SHP77 (cell line): ENCODE measurements at regions not wholly inside any gene's neighbourhood (a gene's known extent, or its start where the extent isn't known, plus 50 kb on each side); places are given as distances from the start of the nearest gene placed in this dataset.
"Not testable (repeated sequence)": the region's sequence is repeated elsewhere in the genome, so short reads cannot be mapped to it uniquely, and the experiment has no call there.

ENCODE experiments used
- DNase-seq, 2 experiments: peaks; one replicate each; lab custom pipeline; 2025; lab: John Stamatoyannopoulos, UW

GRCh38 chr18:67455890-67456501 lies 60.5 kb downstream of the DSEL start:
- no peak for DNase-seq

- DNase-seq = no peak
These were observed 62.6 kb downstream of the DSEL start for GRCh38 chr18:67453901-67454300.

DNA sequence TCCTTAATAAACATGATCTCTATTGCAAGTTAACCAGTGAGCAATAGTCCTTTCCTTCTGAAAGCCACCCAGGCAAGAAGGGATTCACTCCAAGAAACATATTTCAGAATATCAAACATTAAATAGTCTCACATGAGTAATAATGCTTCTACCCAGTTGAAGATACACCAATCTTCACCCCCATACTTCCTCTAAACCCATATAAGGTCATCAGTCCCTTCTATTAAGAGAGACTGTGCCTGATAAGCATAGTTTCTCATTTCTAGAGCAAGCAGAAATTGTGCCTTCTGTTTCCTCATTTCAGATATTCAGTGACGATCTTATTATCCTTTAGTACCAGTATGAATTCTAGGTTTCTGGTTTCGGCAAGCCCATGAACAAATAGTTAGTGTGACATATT lies 64.6 kb downstream of the DSEL start:
- no peak for DNase-seq

GRCh38 chr18:67451101-67451500 lies 65.4 kb downstream of the DSEL start:
- not testable (repeated sequence) for DNase-seq

DNA sequence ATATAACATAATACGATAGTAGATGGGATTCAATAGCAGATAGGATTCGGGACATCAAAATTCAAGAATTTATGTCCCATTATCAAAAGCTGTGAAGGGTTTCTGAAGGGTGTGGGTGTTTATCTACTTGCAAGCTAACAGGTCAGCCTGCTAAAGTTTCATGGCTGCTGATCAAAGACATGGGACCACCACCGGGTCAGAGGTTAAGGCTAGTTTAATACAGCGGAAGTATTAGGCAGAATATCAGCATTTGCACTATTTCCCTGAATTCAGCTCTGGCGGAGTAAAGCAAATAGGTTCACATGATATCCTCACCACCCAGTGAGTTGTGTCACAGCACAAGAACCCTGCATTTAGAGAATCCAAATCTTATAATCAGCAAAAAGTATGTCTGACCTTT lies 82.5 kb downstream of the DSEL start:
- no peak for DNase-seq

- no peak for DNase-seq
These were observed 83.7 kb downstream of the DSEL start for GRCh38 chr18:67432806-67433205.

GRCh38 chr18:67428805-67429204 lies 87.7 kb downstream of the DSEL start:
- no peak for DNase-seq

GRCh38 chr18:67428158-67428557 lies 88.4 kb downstream of the DSEL start:
- no peak for DNase-seq

- DNase-seq = no peak
These were observed 90.0 kb downstream of the DSEL start for GRCh38 chr18:67426486-67426885.

DNA sequence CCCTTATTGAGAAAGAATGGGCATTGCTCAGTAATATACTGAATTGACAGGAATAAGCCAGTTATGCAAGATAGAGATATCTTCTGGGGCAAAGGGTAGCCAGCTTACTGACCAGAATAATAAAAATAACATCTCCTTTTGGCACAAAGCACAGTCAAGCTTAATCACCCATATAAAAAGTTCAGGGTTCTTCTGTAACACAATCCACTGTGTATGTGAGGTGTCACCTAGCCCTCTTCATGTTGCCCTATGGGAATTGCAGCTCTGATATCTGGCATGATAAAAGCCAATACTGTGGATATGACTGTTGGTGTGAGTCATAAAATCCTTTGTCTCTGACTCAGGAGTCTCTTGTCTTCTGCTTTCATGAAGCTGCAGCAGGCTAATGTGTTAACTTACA lies 90.8 kb downstream of the DSEL start:
- no peak for DNase-seq

DNA sequence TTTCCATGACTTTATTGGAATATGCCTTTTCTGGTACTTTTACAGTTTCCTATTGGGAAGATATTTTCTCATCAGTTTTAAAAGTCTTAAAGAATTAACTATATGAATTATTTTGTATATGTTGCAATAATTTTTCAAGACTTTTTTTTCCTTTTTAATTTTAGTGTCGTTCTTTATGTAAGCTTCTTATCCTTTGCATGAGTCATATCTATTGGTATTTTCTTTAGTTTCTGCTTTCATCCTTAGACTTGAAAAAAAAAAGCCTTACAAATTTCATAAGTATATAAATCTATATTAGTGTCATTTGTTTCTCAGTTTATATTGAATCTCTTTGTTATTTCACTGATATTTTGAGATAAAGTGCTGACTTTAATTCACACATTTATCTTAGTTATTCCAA lies 94.9 kb downstream of the DSEL start:
- no peak for DNase-seq

DNA sequence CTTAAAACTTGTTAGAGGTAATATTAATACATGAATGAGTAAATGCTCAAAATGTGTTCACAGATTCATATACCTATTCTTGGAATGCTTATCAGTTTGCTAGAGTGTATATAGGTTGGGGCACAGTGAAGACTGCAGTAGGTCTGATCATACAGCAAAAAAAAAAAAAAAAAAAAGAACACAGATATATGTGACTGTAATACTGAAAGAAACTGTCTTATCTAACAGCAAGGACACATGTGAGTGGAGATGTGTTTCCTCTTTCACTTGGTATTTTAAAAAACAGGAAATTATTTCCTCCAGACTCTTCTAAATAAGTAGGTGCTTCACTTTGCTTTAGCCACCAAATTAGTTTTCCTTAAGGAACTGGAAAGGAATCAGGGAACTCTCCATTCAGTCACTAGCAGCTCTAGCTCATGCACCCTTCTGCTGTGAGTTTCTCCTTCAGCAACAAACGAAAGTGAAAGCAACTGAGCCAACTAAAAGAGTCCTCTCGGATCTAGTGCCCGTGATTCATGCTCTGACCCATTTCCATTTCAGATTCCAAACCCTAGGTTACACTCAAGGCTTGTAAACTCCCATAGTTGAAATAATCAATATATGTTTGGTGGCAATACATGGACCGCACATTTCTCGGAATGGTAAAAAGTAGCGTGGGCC lies 98.5 kb downstream of the DSEL start:
- peak in 1 of 2 experiments; percentile 20 for DNase-seq

DNA sequence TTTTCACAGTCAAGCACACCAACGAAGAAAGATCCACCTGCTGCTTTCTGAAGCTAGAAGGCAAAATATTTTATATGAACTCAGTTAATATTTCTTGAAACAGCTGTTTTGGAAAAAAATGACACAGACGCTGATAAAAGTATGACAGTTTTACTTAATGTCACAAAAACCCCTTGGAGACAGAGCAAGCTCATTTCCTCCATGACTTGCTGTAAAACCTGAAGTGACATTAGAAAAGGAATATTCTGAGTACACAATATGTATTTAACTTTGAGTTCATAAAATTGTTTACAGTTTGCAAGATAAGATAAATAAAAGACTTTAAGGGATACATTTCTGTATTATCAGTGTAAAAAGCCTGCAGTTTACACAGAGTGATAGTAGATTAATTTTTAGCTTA lies 105.4 kb downstream of the DSEL start:
- DNase-seq = no peak

DNA sequence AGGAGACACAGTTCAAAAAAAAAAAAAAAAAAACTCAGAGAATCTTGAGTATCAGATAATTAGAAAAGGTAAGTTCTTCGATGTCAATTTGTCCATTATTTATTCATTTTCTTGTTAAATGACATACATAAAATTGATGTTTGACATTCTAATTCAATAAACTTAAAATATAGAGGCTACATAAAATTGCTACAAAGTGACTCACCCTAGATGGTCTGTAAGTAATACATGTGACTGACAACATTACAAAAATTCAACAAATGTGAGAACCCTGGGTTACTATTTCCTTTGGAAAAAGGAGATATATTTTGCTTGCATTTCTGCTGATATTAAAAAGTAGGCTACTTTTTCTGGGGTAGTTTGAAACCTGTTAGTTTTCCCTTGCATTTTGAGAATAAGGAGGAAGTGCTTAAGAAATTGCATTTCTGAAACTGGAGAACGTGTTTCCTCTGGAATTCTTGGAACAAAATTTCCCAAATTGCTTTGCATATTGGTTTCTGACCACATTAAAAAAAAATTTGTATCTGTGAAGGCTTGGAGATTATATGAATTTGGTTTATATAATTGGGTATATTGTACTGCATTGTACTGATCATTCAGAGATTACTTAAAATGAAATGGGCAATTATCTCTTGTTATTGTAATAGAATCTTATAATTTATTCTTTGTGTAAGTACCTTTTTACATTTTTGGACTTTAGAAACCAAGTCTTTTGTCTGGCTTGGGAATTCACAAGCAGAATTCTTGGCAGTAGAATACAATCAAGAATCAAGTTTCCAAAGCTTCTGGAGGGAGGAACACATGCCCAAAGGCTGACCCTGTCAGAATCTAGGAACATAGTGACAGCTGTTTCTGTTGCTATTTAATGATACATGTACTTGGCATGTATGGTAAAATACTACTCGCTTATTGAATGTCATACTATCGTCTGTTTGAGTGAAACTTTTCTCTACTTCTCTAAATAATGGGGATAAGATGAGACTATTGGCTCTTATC lies 106.1 kb downstream of the DSEL start:
- no peak for DNase-seq

DNA sequence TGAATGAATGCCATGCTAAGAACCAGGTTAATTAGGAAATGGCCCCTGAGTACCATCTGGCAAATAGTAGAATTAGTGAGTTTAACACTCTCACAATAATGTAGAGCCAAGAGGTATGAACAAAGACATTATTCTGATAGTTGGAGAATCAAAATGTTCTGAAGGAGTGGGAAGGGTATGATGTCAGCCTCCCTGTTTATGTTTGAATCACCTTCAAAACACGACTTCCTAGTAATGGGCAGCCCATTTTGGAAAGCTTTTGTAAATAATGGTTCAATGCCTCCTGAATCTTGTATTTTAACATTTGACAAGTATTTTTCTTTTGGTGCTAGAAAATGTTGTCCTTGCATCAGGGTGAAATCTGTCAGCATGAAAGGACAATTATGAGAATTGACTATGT lies 108.3 kb downstream of the DSEL start:
- no peak for DNase-seq

- DNase-seq = no peak
These were observed 109.8 kb downstream of the DSEL start for GRCh38 chr18:67406714-67407113.

GRCh38 chr18:67402543-67402942 lies 114.0 kb downstream of the DSEL start:
- DNase-seq = no peak

DNA sequence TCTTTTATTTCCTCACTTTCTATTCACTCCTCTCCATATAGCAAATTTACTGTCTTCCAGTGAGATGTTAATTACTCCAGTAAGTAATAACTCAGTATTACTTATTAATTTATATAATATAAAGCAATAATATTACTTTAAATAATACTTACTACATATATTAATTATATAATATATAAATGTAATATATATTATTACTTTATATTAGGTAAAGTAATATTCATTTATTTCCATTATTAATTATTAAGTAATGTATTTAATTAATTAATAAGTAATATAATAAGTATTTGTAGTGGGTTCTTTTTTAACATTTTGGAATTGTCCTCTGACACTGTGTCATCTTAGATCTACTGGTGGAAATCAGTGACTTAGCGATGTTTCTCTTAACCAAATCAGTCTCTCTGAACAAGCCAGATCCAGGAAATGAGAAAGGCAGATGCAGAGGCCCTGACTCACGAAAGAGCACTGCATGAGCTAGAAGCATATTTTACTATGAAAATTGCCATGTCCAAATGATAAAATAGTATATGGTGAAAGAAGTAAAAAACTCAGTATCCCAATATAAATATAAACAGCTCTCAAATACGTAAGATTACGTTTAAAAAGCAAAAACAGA lies 115.9 kb downstream of the DSEL start:
- no peak for DNase-seq

DNA sequence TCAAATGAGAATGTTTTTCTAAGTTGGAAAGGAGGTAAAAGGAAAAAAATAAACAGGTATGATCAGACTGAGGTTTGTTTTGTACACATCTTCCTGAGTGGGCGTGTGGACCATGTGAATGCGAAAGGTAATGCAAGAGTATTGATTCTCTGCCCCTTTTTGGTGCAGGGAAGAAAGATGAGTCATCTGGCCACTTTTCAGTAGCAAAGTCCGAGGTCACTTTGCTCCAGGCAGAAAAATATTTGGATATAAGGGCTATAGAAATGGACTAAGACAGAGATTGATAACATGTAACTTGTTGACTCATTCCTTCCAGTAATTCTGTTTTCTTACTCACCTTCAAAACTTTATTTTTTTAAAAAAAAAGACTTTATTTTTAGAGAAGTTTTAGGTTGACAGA lies 130.5 kb downstream of the DSEL start:
- no peak for DNase-seq

- no peak for DNase-seq
These were observed 131.1 kb downstream of the DSEL start for GRCh38 chr18:67385455-67385854.

DNA sequence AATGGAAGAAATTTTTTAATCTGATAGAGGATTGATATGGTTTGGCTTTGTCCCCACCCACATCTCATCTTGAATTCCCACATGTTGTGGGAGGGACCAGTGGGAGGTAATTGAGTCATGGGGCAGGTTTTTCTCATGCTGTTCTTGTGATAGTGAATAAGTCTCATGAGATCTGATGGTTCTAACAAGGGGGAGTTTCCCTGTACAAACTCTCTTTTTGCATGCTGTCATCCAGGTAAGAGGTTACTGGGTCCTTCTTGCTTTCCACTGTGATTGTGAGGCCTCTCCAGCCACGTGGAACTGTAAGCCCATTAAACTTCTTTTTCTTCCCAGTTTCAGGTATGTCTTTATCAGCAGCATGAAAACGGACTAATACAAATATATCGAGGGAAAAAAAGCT lies 132.5 kb downstream of the DSEL start:
- DNase-seq = not testable (repeated sequence)

DNA sequence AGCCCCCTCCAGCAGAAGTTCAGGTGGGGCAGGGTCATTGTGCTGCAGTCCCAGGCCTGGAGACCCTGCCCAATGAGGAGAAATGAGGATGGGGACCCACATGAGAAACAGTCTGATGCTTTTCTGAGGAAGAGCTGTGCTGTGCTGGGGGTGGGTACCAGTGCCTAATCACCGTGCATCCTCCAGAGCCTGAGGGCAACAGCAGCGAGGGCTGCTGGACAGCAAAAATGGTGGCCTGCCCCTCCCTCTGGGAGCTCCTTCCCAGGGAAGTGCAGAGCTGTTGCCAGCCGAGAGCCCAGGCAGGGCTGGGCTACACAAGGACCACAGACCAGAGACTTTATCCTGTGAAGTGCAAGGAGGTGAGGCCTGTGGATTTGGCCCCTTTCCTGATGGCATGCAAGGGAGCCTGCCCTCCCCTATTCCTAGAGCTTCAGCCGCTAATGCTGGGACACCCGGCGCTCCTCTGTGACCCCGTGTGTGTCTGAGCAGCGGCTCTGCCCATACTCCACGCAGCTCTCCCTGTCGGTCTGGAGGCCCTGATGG lies 134.8 kb downstream of the DSEL start:
- no peak for DNase-seq
